Endothelial cell of umbilical vein (primary cell): ENCODE measurements at regions not wholly inside any gene's neighbourhood (a gene's known extent, or its start where the extent isn't known, plus 50 kb on each side); places are given as distances from the start of the nearest gene placed in this dataset.

ENCODE experiments used
- BruUV-seq: library from RNA; stranded (reverse); fragments of 400-500 nt; replicated peaks from 2 replicates; lab custom pipeline; 2021; lab: Mats Ljungman, UMichigan
- CTCF ChIA-PET: fragments of 300-600, 350-600 bp; sonication (Branson Sonifier 250); formaldehyde crosslinking; loops from one replicate; lab custom pipeline; 2021; ENCODE audit warnings: antibody characterized with exemption, inconsistent platforms; lab: Charles Lee
- POLR2A ChIA-PET: fragments of 300-600, 350-600 bp; sonication (Branson Sonifier 250); formaldehyde crosslinking; loops from one replicate; lab custom pipeline; 2021; ENCODE audit warnings: antibody characterized with exemption, inconsistent platforms; lab: Charles Lee
- DNase-seq: peaks from one replicate; pipeline ENCODE4 v3.0.0-alpha.2; 2011; ENCODE audit warnings: low read depth, low spot score
- FAIRE-seq: peaks from 2 replicates; lab custom pipeline; 2011; peaks lifted over from hg19 to GRCh38; lab: Jason Lieb, UNC
- H2AFZ ChIP-seq: 2 replicates; pipeline ENCODE4 v1.6.0; 2012; ENCODE audit warnings: low read depth, low read length, control low read depth, inconsistent platforms
- H3K27ac ChIP-seq: 2 replicates; pipeline ENCODE4 v1.5.1; 2011; ENCODE audit warnings: low read depth, mild to moderate bottlenecking, control low read depth, low read length, moderate library complexity; ENCODE audit not compliant: insufficient read depth
- H3K27me3 ChIP-seq, 2 experiments: 2 replicates each; pipeline versions ENCODE4 v1.6.0 to v1.6.1; 2011; ENCODE audit warnings: low read length in 2 of 2, mixed read lengths in 1 of 2; ENCODE audit not compliant: control insufficient read depth in 2 of 2, insufficient read depth in 2 of 2
- H3K36me3 ChIP-seq, 2 experiments: 2 replicates in 1 of 2; 3 replicates in 1 of 2; pipeline ENCODE4 v1.5.1; 2011; ENCODE audit warnings: low read length in 2 of 2, mild to moderate bottlenecking in 1 of 2, moderate library complexity in 1 of 2; ENCODE audit not compliant: control insufficient read depth in 2 of 2, insufficient read depth in 2 of 2; ENCODE audit errors: extremely low read depth in 1 of 2
- H3K4me1 ChIP-seq: 3 replicates; pipeline ENCODE4 v1.5.1; 2011; ENCODE audit warnings: mild to moderate bottlenecking, low read length; ENCODE audit not compliant: control insufficient read depth, insufficient read depth; ENCODE audit errors: extremely low read depth
- H3K4me2 ChIP-seq: 2 replicates; pipeline ENCODE4 v1.6.1; 2011; ENCODE audit warnings: low read length, control low read depth, mixed read lengths; ENCODE audit not compliant: insufficient read depth
- H3K4me3 ChIP-seq, 3 experiments: fragments of 200-600 bp in 1 of 3; sonication (generic), shearing (Covaris generic) in 1 of 3; replicated peaks in 1 of 3; 2 replicates each; pipeline ENCODE4 v1.5.1; 2011 to 2016; ENCODE audit warnings: control low read depth in 3 of 3, low read length in 3 of 3, mild to moderate bottlenecking in 2 of 3, inconsistent platforms in 1 of 3, low read depth in 1 of 3, moderate library complexity in 1 of 3; ENCODE audit not compliant: insufficient read depth in 1 of 3
- H3K79me2 ChIP-seq: 2 replicates; pipeline ENCODE4 v1.6.0; 2012; ENCODE audit warnings: low read length, inconsistent platforms; ENCODE audit not compliant: control insufficient read depth, insufficient read depth
- H3K9ac ChIP-seq: replicated peaks from 2 replicates; pipeline ENCODE3; 2011; ENCODE audit warnings: low read length, control low read depth; ENCODE audit not compliant: insufficient read depth; ENCODE audit errors: extremely low read depth
- H3K9me1 ChIP-seq: replicated peaks from 3 replicates; pipeline ENCODE4 v1.6.0; 2011; ENCODE audit warnings: mild to moderate bottlenecking, low read length; ENCODE audit not compliant: control insufficient read depth, insufficient read depth; ENCODE audit errors: extremely low read depth
- H3K9me3 ChIP-seq: replicated peaks from 2 replicates; pipeline ENCODE4 v1.5.1; 2012; ENCODE audit warnings: low read length, inconsistent platforms; ENCODE audit not compliant: control insufficient read depth, insufficient read depth
- H4K20me1 ChIP-seq: replicated peaks from 2 replicates; pipeline ENCODE3; 2011; ENCODE audit warnings: mild to moderate bottlenecking, low read length; ENCODE audit not compliant: control insufficient read depth, insufficient read depth; ENCODE audit errors: extremely low read depth
- CTCF ChIP-seq, 2 donors: IDR thresholded peaks; 1 replicate in 1 of 2; 2 replicates in 1 of 2; pipeline ENCODE4 v1.5.1; 2011; ENCODE audit warnings: low read length in 2 of 2, mild to moderate bottlenecking in 2 of 2, moderate library complexity in 2 of 2, control low read depth in 1 of 2, inconsistent platforms in 1 of 2, low read depth in 1 of 2; ENCODE audit not compliant: insufficient read depth in 1 of 2; ENCODE audit errors: extremely low read depth in 1 of 2
- EZH2 ChIP-seq: IDR thresholded peaks from 2 replicates; pipeline ENCODE4 v1.6.1; 2012; ENCODE audit warnings: borderline replicate concordance, low read depth, mild to moderate bottlenecking, moderate library complexity, low read length, inconsistent platforms; ENCODE audit not compliant: severe bottlenecking
- FOS ChIP-seq: IDR thresholded peaks from 2 replicates; pipeline ENCODE4 v1.6.1; 2011; ENCODE audit warnings: mild to moderate bottlenecking, low read length, moderate library complexity, borderline replicate concordance; ENCODE audit not compliant: insufficient read depth
- GATA2 ChIP-seq: IDR thresholded peaks from 2 replicates; pipeline ENCODE4 v1.7.0; 2011; ENCODE audit warnings: low read depth, mild to moderate bottlenecking, moderate library complexity, mixed read lengths, low read length; ENCODE audit not compliant: insufficient read length, insufficient read depth
- JUN ChIP-seq: IDR thresholded peaks from 2 replicates; pipeline ENCODE4 v1.6.1; 2011; ENCODE audit warnings: borderline replicate concordance, low read depth; ENCODE audit not compliant: insufficient read length, insufficient read depth
- MAX ChIP-seq: IDR thresholded peaks from 2 replicates; pipeline ENCODE4 v1.6.1; 2011; ENCODE audit not compliant: insufficient read depth, insufficient read length
- MYC ChIP-seq: IDR thresholded peaks from one replicate; pipeline ENCODE4 v1.6.1; 2011; ENCODE audit warnings: mild to moderate bottlenecking, low read depth, low read length
- POLR2A ChIP-seq: IDR thresholded peaks from 2 replicates; pipeline ENCODE4 v1.6.1; 2012; ENCODE audit warnings: low read depth, mild to moderate bottlenecking, control low read depth, low read length
- POLR2AphosphoS5 ChIP-seq: IDR thresholded peaks from 2 replicates; pipeline ENCODE4 v1.6.1; 2012; ENCODE audit warnings: low read depth, mild to moderate bottlenecking, control low read depth, low read length, moderate library complexity; ENCODE audit not compliant: insufficient read depth
- dilution Hi-C: fragments of 300-500 bp; cut with MboI; formaldehyde crosslinking; loops from one replicate; pipeline ENCODE4 v1.15.0; 2019; ENCODE audit warnings: low sequenced_read_pairs; ENCODE audit not compliant: extremely low pct_ligation_motif_present
- intact Hi-C: fragments of 100-400 bp; cut with micrococcal nuclease; formaldehyde crosslinking; loops from one replicate; pipeline ENCODE4 v1.10.0; 2022

DNA sequence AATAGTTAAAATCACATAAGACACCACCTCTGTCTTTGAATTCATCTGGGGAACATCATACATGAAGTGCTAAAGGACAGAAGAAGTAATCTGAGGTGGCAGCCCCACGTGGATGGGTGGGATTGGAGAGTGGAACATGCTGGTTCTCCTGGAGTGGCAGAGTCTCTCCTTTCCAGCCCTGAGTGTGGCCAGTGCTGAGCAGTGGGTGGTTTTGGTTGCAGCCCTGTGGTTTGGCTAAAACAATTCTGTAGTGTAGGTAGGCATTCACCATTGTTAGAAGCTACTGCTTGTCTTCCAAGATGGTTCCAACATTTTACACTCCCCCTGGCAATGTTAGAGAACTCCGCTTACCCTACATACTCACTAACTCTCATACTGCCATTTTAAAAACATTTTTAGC, 396.4 kb upstream of the MEX3C start:
- intact Hi-C loops (no loop called here), dilution Hi-C loops (no loop called here)
- Histone ChIP-seq H3K4me2 (no peak overlapping the region), H3K27ac (no peak overlapping the region), H3K9me1 (no peaks in the 10 kb centered on the region), H3K79me2 (no peaks in the 10 kb centered on the region), H3K9me3 (no peaks in the 10 kb centered on the region), H3K9ac (no peak overlapping the region), H2AFZ (no peak overlapping the region), H4K20me1 (no peaks in the 10 kb centered on the region), H3K4me1 (no peaks in the 10 kb centered on the region), H3K27me3 (no peaks in the 10 kb centered on the region), H3K4me3 (no peak overlapping the region), H3K36me3 (no peaks in the 10 kb centered on the region)
- POLR2A ChIA-PET = no interaction called here
- CTCF ChIA-PET = no interaction called here
- DNase-seq (no peak), FAIRE-seq (no peak)
- BruUV-seq = no TSS peak
- TF ChIP-seq MYC = no peak

DNA sequence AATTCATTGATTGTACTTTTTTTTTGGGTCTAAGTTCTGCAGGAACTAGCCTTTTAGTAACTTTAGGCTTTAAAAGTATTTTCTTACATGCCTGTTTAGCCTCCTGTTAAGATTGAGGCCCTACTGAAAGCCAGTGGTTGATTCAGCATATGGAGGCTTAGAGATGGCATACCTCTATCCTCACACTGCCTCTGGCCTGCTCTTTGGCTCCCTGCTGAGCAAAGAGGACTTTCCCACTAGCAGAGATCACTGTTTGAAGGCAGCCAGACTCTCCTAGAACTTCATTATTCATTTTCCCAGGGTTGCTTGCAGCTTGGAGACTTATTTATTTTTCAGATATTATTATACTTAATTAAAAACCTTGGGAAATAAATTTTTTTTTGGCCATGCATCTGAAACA, 405.6 kb upstream of the MEX3C start:
- dilution Hi-C loops (no loop called here), intact Hi-C loops (no loop called here)
- no peak overlapping the region for H2AFZ ChIP-seq
- no peaks in the 10 kb centered on the region for H3K79me2 ChIP-seq
- no peak overlapping the region for H3K27ac ChIP-seq
- POLR2A ChIA-PET = no interaction called here
- CTCF ChIA-PET = no interaction called here
- no peaks in the 10 kb centered on the region for H4K20me1 ChIP-seq
- H3K27me3 ChIP-seq = no peaks in the 10 kb centered on the region
- no peak for FAIRE-seq
- BruUV-seq = no TSS peak
- DNase-seq = no peak
- H3K4me2 ChIP-seq = no peak overlapping the region
- H3K4me1 ChIP-seq = no peaks in the 10 kb centered on the region
- TF ChIP-seq CTCF (IDR thresholded peaks at IDR 0.05; ENCODE audit: extremely low read depth in 1 of 2, insufficient read depth in 1 of 2, low read depth in 1 of 2, low read length in 2 of 2) = no peak
- no peak for TF ChIP-seq JUN
- TF ChIP-seq POLR2AphosphoS5 = no peak
- TF ChIP-seq POLR2A = no peak
- no peak for TF ChIP-seq MAX
- TF ChIP-seq EZH2 = no peak
- no peak for TF ChIP-seq FOS
- no peak for TF ChIP-seq GATA2
- no peak for TF ChIP-seq MYC
- H3K9me1 ChIP-seq = no peaks in the 10 kb centered on the region
- no peaks in the 10 kb centered on the region for H3K9me3 ChIP-seq
- no peaks in the 10 kb centered on the region for H3K36me3 ChIP-seq
- H3K4me3 ChIP-seq = no peak overlapping the region
- no peak overlapping the region for H3K9ac ChIP-seq
